ENCODE measurements at regions not wholly inside any gene's neighbourhood (a gene's known extent, or its start where the extent isn't known, plus 50 kb on each side); places are given as distances from the start of the nearest gene placed in this dataset.

- no peak for DNase-seq
Measured at GRCh38 chr16:79543219-79543618, 57.3 kb downstream of the MAF start.

GRCh38 chr16:79542237-79542774 is 58.2 kb downstream of the MAF start:
- DNase-seq, result no peak

- no peak for DNase-seq
Measured at GRCh38 chr16:79540825-79541595, 59.5 kb downstream of the MAF start.

- no peak for DNase-seq
Measured at GRCh38 chr16:79537584-79537983, 63.0 kb downstream of the MAF start.

- DNase-seq, result no peak
Measured at GRCh38 chr16:79536958-79537357, 63.6 kb downstream of the MAF start.

- no peak for DNase-seq
Measured at GRCh38 chr16:79535130-79535529, 65.4 kb downstream of the MAF start.

GRCh38 chr16:79534143-79534542 is 66.4 kb downstream of the MAF start:
- no peak for DNase-seq

- no peak for DNase-seq
Measured at GRCh38 chr16:79533292-79533691, 67.2 kb downstream of the MAF start.

- DNase-seq, result no peak
Measured at GRCh38 chr16:79532785-79533184, 67.8 kb downstream of the MAF start.

GRCh38 chr16:79532273-79532672 is 68.3 kb downstream of the MAF start:
- no peak for DNase-seq

- DNase-seq, result no peak
Measured at GRCh38 chr16:79528338-79528737, 72.2 kb downstream of the MAF start.

- DNase-seq, result no peak
Measured at GRCh38 chr16:79523971-79524370, 76.6 kb downstream of the MAF start.

- DNase-seq, result no peak
Measured at GRCh38 chr16:79519448-79519847, 81.1 kb downstream of the MAF start.

- DNase-seq, result no peak
Measured at GRCh38 chr16:79517156-79517555, 83.4 kb downstream of the MAF start.

GRCh38 chr16:79510879-79511278 is 89.7 kb downstream of the MAF start:
- no peak for DNase-seq

GRCh38 chr16:79509906-79510305 is 90.6 kb downstream of the MAF start:
- no peak for DNase-seq

GRCh38 chr16:79509211-79509631 is 91.3 kb downstream of the MAF start:
- DNase-seq, result no peak

GRCh38 chr16:79508294-79508693 is 92.2 kb downstream of the MAF start:
- DNase-seq, result no peak

GRCh38 chr16:79505344-79505743 is 95.2 kb downstream of the MAF start:
- DNase-seq, result no peak

- no peak for DNase-seq
Measured at GRCh38 chr16:79503511-79503910, 97.0 kb downstream of the MAF start.

GRCh38 chr16:79501446-79501845 is 99.1 kb downstream of the MAF start:
- DNase-seq, result no peak

GRCh38 chr16:79500866-79501265 is 99.7 kb downstream of the MAF start:
- DNase-seq, result no peak

GRCh38 chr16:79500286-79500685 is 100.3 kb downstream of the MAF start:
- DNase-seq, result no peak

- DNase-seq, result no peak
Measured at GRCh38 chr16:79498928-79499327, 101.6 kb downstream of the MAF start.
